Erythroblast (primary cell): ENCODE measurements at regions not wholly inside any gene's neighbourhood (a gene's known extent, or its start where the extent isn't known, plus 50 kb on each side); places are given as distances from the start of the nearest gene placed in this dataset.

Source experiments
- DNase-seq, 2 experiments: peaks; one replicate each; lab custom pipeline; 2025; lab: John Stamatoyannopoulos, UW
- GATA1 ChIP-seq: IDR thresholded peaks from 2 replicates; pipeline ENCODE4 v1.6.1; 2011; ENCODE audit warnings: low read depth, mild to moderate bottlenecking, control low read depth, low read length, moderate library complexity
- POLR2A ChIP-seq: IDR thresholded peaks from 2 replicates; pipeline ENCODE4 v1.6.1; 2011; ENCODE audit warnings: mild to moderate bottlenecking, low read length

DNA sequence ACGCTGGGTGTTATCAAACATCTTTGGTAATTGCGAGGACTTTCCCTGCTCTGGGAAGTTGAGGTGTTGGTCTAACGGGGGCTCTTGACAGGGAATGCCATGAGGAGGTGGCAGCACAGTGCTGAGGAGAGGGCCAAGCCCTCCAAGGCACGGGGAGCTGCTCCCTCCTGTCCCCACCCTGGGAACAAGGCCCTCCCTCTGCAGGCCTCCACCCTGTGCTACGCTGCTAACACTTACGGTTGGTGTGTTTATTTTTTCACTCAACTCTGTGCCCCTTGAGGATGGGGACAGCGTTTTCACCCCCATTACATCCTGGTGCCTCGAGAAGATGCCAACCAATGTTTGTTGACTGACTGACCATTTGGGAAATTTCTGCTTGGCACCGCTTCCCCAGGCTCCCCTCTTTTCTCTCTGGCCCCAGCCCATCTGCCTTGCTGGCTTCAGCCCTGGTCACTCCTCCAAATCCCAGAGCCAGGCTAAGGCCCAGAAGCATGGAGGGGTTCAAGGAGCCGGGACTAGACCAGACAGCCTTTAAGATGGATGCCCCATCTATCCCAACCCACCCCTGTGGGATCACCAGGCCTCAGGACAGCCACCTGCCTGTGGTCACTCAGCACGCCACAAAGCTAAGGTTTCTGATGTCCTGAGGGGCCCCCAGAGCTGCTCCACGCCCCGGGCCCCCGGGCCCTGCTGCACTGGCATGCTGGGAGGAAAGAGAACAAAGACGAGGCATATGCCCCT is 125.7 kb downstream of the BARX1 start:
- no peak for TF ChIP-seq POLR2A
- TF ChIP-seq GATA1: no peak
- DNase-seq: no peak

GRCh38 chr9:93828331-93829097 is 126.6 kb downstream of the BARX1 start:
- DNase-seq: no peak
- TF ChIP-seq GATA1 (no peak), POLR2A (no peak)

DNA sequence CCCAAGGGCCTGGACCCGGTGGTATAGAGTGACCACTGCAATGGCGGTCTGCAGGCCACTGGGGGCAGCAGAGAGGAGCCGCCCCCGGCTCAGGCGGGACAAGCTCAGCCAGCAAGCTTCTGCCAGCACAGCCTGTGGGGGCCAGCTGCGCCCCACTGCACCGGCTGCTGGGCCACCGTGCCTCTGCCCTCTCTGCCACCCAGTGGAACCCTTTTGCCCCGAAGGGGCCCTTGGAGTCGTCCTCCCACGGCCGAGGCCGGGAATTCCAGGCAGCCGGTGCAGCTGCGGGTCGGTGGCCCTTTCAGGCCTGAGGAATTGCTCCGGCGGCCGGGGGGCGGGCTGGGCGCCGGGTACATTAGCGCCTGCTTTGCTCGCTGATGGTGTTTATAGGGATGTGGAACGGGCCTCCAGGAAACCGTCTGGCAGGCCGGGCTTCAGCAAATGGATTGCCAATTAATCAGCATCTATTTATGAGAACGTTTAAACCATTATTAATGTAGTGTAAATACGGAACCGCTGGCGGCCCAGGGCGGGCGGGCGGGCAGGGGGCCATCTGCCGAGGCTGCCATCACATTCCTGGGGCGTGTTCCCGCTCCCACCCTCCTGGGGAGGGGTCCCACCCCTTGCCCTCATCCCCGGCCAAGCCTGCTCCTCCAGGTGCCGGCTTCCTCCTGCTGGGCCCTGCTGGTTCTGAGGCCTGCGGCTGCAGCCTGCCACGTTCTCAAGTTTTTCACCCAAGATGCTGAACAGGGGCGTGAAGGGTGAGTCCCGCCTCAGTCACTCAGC is 127.4 kb downstream of the BARX1 start:
- TF ChIP-seq GATA1 (no peak), POLR2A (no peak)
- DNase-seq: peak; percentile 39 to 51

- no peak for TF ChIP-seq POLR2A
- no peak for TF ChIP-seq GATA1
- no peak for DNase-seq
These were observed 128.1 kb downstream of the BARX1 start for GRCh38 chr9:93826905-93827544.

DNA sequence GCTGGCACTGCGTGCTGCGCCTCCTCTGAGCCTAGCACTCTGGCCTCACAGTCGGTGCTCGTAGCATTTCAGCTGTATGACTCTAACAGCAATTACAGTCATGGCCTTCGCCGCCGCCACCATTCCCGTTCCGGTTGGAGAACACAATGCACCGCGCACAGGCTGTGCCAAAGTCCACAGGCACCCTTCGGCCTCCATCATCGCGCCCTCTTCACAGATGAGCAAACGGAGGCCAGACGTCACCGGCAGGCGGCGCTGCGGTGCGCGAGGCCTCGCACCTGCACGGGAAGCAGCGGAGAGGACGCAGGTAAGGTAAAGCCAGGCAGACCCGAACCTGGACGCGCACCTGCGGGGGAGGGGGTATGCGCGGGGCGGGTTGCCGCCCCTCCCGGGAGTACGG is 128.9 kb downstream of the BARX1 start:
- DNase-seq: peak in 1 of 2 experiments; percentile 16

GRCh38 chr9:93825348-93826115 is 129.6 kb downstream of the BARX1 start:
- DNase-seq: no peak
- TF ChIP-seq GATA1: no peak
- no peak for TF ChIP-seq POLR2A

More for the DNA sequence above, 128.9 kb downstream of the BARX1 start:
- TF ChIP-seq GATA1: no peak
- TF ChIP-seq POLR2A: no peak

GRCh38 chr9:93824386-93825294 is 130.5 kb downstream of the BARX1 start:
- DNase-seq: no peak
- TF ChIP-seq GATA1: no peak
- no peak for TF ChIP-seq POLR2A

GRCh38 chr9:93823245-93824072 is 131.7 kb downstream of the BARX1 start:
- DNase-seq: no peak

DNA sequence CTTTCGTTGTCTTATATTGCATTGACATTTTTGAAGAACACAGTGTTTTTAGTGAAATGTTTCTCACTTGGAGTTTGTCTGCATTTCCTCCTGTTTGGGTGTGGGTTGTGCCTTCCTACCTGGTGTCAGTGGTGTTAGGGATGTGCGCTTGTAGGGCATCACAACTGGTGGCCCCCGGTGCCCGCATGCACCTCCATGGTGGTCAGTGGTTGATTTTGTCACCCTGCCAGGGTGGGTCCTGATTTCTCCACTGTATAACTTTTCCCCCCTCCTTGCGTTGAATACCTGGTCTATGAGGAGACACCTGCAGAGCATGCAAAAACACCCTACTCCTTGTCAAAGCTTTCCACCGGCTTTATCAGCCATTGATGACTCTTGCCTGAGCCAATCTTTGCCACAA is 132.9 kb downstream of the BARX1 start:
- DNase-seq: no peak
- TF ChIP-seq GATA1 (no peak), POLR2A (no peak)

More at GRCh38 chr9:93823245-93824072, 131.7 kb downstream of the BARX1 start:
- no peak for TF ChIP-seq GATA1
- no peak for TF ChIP-seq POLR2A

- no peak for DNase-seq
- TF ChIP-seq POLR2A: no peak
- no peak for TF ChIP-seq GATA1
These were observed 133.8 kb downstream of the BARX1 start for GRCh38 chr9:93821307-93821703.
